ENCODE measurements at regions not wholly inside any gene's neighbourhood (a gene's known extent, or its start where the extent isn't known, plus 50 kb on each side); places are given as distances from the start of the nearest gene placed in this dataset.
"Not testable (repeated sequence)": the region's sequence is repeated elsewhere in the genome, so short reads cannot be mapped to it uniquely, and the experiment has no call there.

- H3K27ac ChIP-seq (ENCODE audit: low read length, poor library complexity, severe bottlenecking); H2BK120ac ChIP-seq (ENCODE audit: low read depth, low read length); DNase-seq; H3K36me3 ChIP-seq (ENCODE audit: control insufficient read depth in 1 of 2, insufficient read depth in 2 of 2, low read depth in 1 of 2, low read length in 2 of 2); H3K14ac ChIP-seq (ENCODE audit: low read length in 2 of 2); H3K79me1 ChIP-seq (replicated peaks; ENCODE audit: low read length, poor library complexity, severe bottlenecking); H2BK12ac ChIP-seq (ENCODE audit: low read length in 2 of 2); H2AFZ ChIP-seq (ENCODE audit: low read depth, low read length); H3K4me2 ChIP-seq (ENCODE audit: low read length, poor library complexity, severe bottlenecking); H3K18ac ChIP-seq (ENCODE audit: low read depth in 1 of 2, low read length in 2 of 2); H4K8ac ChIP-seq (ENCODE audit: low read length); H3K4ac ChIP-seq (ENCODE audit: low read depth in 1 of 2, low read length in 2 of 2); H3K27me3 ChIP-seq (ENCODE audit: control insufficient read depth in 1 of 2, insufficient read depth in 1 of 2, low read length in 2 of 2); H3K23ac ChIP-seq (ENCODE audit: low read length in 2 of 2); H3K4me1 ChIP-seq (ENCODE audit: control insufficient read depth, insufficient read depth, low read depth, low read length); H2AK5ac ChIP-seq (ENCODE audit: low read length, severe bottlenecking); H2BK15ac ChIP-seq (ENCODE audit: low read depth, poor library complexity, severe bottlenecking); H2BK5ac ChIP-seq (ENCODE audit: low read depth, low read length, poor library complexity, severe bottlenecking); H3K9me3 ChIP-seq (ENCODE audit: control insufficient read depth, low read length); H3K9ac ChIP-seq (ENCODE audit: low read length); H4K91ac ChIP-seq (ENCODE audit: low read length); H3K4me3 ChIP-seq (ENCODE audit: insufficient read depth in 1 of 2, low read depth in 1 of 2, low read length in 2 of 2): not testable (repeated sequence)
- WGBS = 100% methylated on average over 2 of the region's 3 CpGs
Observed at GRCh38 chr5:20943183-20943971, 955.4 kb upstream of the CDH18 start.

DNA sequence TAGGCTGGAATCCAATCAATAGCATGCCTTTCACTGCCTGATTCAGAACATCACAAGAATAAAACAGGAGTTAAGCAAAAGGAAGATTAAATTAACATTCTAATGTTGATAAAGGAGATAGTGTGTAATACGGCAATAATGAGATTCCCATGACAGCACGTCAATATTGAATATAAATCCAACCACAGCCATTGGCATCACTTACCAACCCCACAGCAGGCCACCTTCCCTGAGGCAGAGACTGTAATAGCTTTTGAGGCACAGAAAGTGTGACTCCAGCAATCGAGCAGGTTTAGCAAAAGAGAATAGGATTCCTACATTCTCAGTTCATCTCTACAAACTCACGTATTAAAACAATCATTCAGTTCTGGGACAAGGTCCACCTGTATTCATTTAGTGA is 954.6 kb upstream of the CDH18 start:
- not testable (repeated sequence) for H3K36me3 ChIP-seq (ENCODE audit: control insufficient read depth in 1 of 2, insufficient read depth in 2 of 2, low read depth in 1 of 2, low read length in 2 of 2); H2AK5ac ChIP-seq (ENCODE audit: low read length, severe bottlenecking); H2BK15ac ChIP-seq (ENCODE audit: low read depth, poor library complexity, severe bottlenecking); H3K4me2 ChIP-seq (ENCODE audit: low read length, poor library complexity, severe bottlenecking); H3K4me3 ChIP-seq (ENCODE audit: insufficient read depth in 1 of 2, low read depth in 1 of 2, low read length in 2 of 2); H3K27ac ChIP-seq (ENCODE audit: low read length, poor library complexity, severe bottlenecking); H3K9me3 ChIP-seq (ENCODE audit: control insufficient read depth, low read length); H2BK12ac ChIP-seq (ENCODE audit: low read length in 2 of 2); H2AFZ ChIP-seq (ENCODE audit: low read depth, low read length); H2BK120ac ChIP-seq (ENCODE audit: low read depth, low read length); H2BK5ac ChIP-seq (ENCODE audit: low read depth, low read length, poor library complexity, severe bottlenecking); H3K79me1 ChIP-seq (replicated peaks; ENCODE audit: low read length, poor library complexity, severe bottlenecking); DNase-seq; H4K91ac ChIP-seq (ENCODE audit: low read length); H3K18ac ChIP-seq (ENCODE audit: low read depth in 1 of 2, low read length in 2 of 2); H3K23ac ChIP-seq (ENCODE audit: low read length in 2 of 2); H3K9ac ChIP-seq (ENCODE audit: low read length); H3K14ac ChIP-seq (ENCODE audit: low read length in 2 of 2); H3K27me3 ChIP-seq (ENCODE audit: control insufficient read depth in 1 of 2, insufficient read depth in 1 of 2, low read length in 2 of 2); H4K8ac ChIP-seq (ENCODE audit: low read length); H3K4ac ChIP-seq (ENCODE audit: low read depth in 1 of 2, low read length in 2 of 2); H3K4me1 ChIP-seq (ENCODE audit: control insufficient read depth, insufficient read depth, low read depth, low read length)
- 91% methylated on average over 1 of the region's 4 CpGs for WGBS

- not testable (repeated sequence) for H2BK5ac ChIP-seq (ENCODE audit: low read depth, low read length, poor library complexity, severe bottlenecking); H3K4me2 ChIP-seq (ENCODE audit: low read length, poor library complexity, severe bottlenecking); H4K8ac ChIP-seq (ENCODE audit: low read length); H3K36me3 ChIP-seq (ENCODE audit: control insufficient read depth in 1 of 2, insufficient read depth in 2 of 2, low read depth in 1 of 2, low read length in 2 of 2); DNase-seq; H3K4ac ChIP-seq (ENCODE audit: low read depth in 1 of 2, low read length in 2 of 2); H3K27ac ChIP-seq (ENCODE audit: low read length, poor library complexity, severe bottlenecking); H2BK12ac ChIP-seq (ENCODE audit: low read length in 2 of 2); H3K4me1 ChIP-seq (ENCODE audit: control insufficient read depth, insufficient read depth, low read depth, low read length); H2AFZ ChIP-seq (ENCODE audit: low read depth, low read length); H3K14ac ChIP-seq (ENCODE audit: low read length in 2 of 2); H4K91ac ChIP-seq (ENCODE audit: low read length); H2BK15ac ChIP-seq (ENCODE audit: low read depth, poor library complexity, severe bottlenecking); H2AK5ac ChIP-seq (ENCODE audit: low read length, severe bottlenecking); H3K9me3 ChIP-seq (ENCODE audit: control insufficient read depth, low read length); H3K9ac ChIP-seq (ENCODE audit: low read length); H3K79me1 ChIP-seq (replicated peaks; ENCODE audit: low read length, poor library complexity, severe bottlenecking); H3K27me3 ChIP-seq (ENCODE audit: control insufficient read depth in 1 of 2, insufficient read depth in 1 of 2, low read length in 2 of 2); H3K18ac ChIP-seq (ENCODE audit: low read depth in 1 of 2, low read length in 2 of 2); H3K4me3 ChIP-seq (ENCODE audit: insufficient read depth in 1 of 2, low read depth in 1 of 2, low read length in 2 of 2); H2BK120ac ChIP-seq (ENCODE audit: low read depth, low read length); H3K23ac ChIP-seq (ENCODE audit: low read length in 2 of 2)
- no CpG with 5 or more reads among the region's 4 CpGs for WGBS
Observed at GRCh38 chr5:20940786-20941185, 952.8 kb upstream of the CDH18 start.

- H3K4ac ChIP-seq (ENCODE audit: low read depth in 1 of 2, low read length in 2 of 2); H3K18ac ChIP-seq (ENCODE audit: low read depth in 1 of 2, low read length in 2 of 2); H3K36me3 ChIP-seq (ENCODE audit: control insufficient read depth in 1 of 2, insufficient read depth in 2 of 2, low read depth in 1 of 2, low read length in 2 of 2); H3K27me3 ChIP-seq (ENCODE audit: control insufficient read depth in 1 of 2, insufficient read depth in 1 of 2, low read length in 2 of 2); H3K23ac ChIP-seq (ENCODE audit: low read length in 2 of 2); H4K91ac ChIP-seq (ENCODE audit: low read length); H3K27ac ChIP-seq (ENCODE audit: low read length, poor library complexity, severe bottlenecking); H3K4me3 ChIP-seq (ENCODE audit: insufficient read depth in 1 of 2, low read depth in 1 of 2, low read length in 2 of 2); DNase-seq; H3K4me1 ChIP-seq (ENCODE audit: control insufficient read depth, insufficient read depth, low read depth, low read length); H3K79me1 ChIP-seq (replicated peaks; ENCODE audit: low read length, poor library complexity, severe bottlenecking); H2BK120ac ChIP-seq (ENCODE audit: low read depth, low read length); H2BK12ac ChIP-seq (ENCODE audit: low read length in 2 of 2); H4K8ac ChIP-seq (ENCODE audit: low read length); H2BK15ac ChIP-seq (ENCODE audit: low read depth, poor library complexity, severe bottlenecking); H3K4me2 ChIP-seq (ENCODE audit: low read length, poor library complexity, severe bottlenecking); H2AFZ ChIP-seq (ENCODE audit: low read depth, low read length); H2AK5ac ChIP-seq (ENCODE audit: low read length, severe bottlenecking); H3K14ac ChIP-seq (ENCODE audit: low read length in 2 of 2); H2BK5ac ChIP-seq (ENCODE audit: low read depth, low read length, poor library complexity, severe bottlenecking); H3K9ac ChIP-seq (ENCODE audit: low read length); H3K9me3 ChIP-seq (ENCODE audit: control insufficient read depth, low read length): not testable (repeated sequence)
- 87% methylated on average over 5 of the region's 5 CpGs for WGBS
Observed at GRCh38 chr5:20890936-20891335, 902.9 kb upstream of the CDH18 start.
